Kidney (tissue), 13 donors: ENCODE measurements at regions not wholly inside any gene's neighbourhood (a gene's known extent, or its start where the extent isn't known, plus 50 kb on each side); places are given as distances from the start of the nearest gene placed in this dataset.

ENCODE experiments used
- DNase-seq, 5 donors: peaks; one replicate each; pipeline ENCODE4 v3.0.0-alpha.2; 2013 to 2020
- FAIRE-seq: peaks from 2 replicates; lab custom pipeline; 2012; peaks lifted over from hg19 to GRCh38; lab: Jason Lieb, UNC
- H3K27ac ChIP-seq, 2 donors: one replicate each; pipeline ENCODE4 v1.7.0; 2013; ENCODE audit warnings: low read depth in 2 of 2, low read length in 2 of 2, inconsistent platforms in 1 of 2
- H3K27me3 ChIP-seq: one replicate; pipeline ENCODE4 v1.7.1; 2013; ENCODE audit warnings: low read length, inconsistent platforms; ENCODE audit not compliant: control insufficient read depth, insufficient read depth
- H3K36me3 ChIP-seq, 3 donors: one replicate each; pipeline versions ENCODE4 v1.7.0 to v1.7.1; 2013; ENCODE audit warnings: low read length in 3 of 3, control low read depth in 1 of 3, inconsistent platforms in 1 of 3; ENCODE audit not compliant: insufficient read depth in 3 of 3, control insufficient read depth in 2 of 3
- H3K4me1 ChIP-seq, 3 donors: one replicate each; pipeline versions ENCODE4 v1.7.0 to v1.7.1; 2013; ENCODE audit warnings: low read length in 3 of 3, inconsistent platforms in 1 of 3, low read depth in 1 of 3; ENCODE audit not compliant: control insufficient read depth in 2 of 3, insufficient read depth in 2 of 3
- H3K4me3 ChIP-seq, 3 donors: one replicate each; pipeline versions ENCODE4 v1.7.0 to v1.8.1; 2013; ENCODE audit warnings: low read length in 3 of 3, control low read depth in 1 of 3, inconsistent platforms in 1 of 3
- H3K9ac ChIP-seq, 3 donors: one replicate each; pipeline versions ENCODE4 v1.7.0 to v1.7.1; 2013; ENCODE audit warnings: low read length in 3 of 3, control low read depth in 1 of 3, inconsistent platforms in 1 of 3
- H3K9me3 ChIP-seq, 3 donors: one replicate each; pipeline versions ENCODE4 v1.7.0 to v1.7.1; 2013; ENCODE audit warnings: low read length in 3 of 3, control low read depth in 1 of 3, inconsistent platforms in 1 of 3; ENCODE audit not compliant: control insufficient read depth in 2 of 3, insufficient read depth in 1 of 3
- CTCF ChIP-seq: IDR thresholded peaks from 3 replicates; pipeline ENCODE4 v1.5.1; 2012; ENCODE audit warnings: mild to moderate bottlenecking, moderate library complexity, borderline replicate concordance; ENCODE audit not compliant: insufficient read depth; ENCODE audit errors: extremely low read depth
- intact Hi-C: fragments of 100-400 bp; cut with DNase I; formaldehyde crosslinking; loops from one replicate; pipeline ENCODE4 v1.11.1; 2022
- donor health status: control.
- donor health status: control.
- donor health status: control.
- donor health status: control.
- donor health status: control.
- donor health status: DM: yes; HTN: yes; CAD: no.
- donor health status: Normal renal cell carcinoma (clear cell type).

DNA sequence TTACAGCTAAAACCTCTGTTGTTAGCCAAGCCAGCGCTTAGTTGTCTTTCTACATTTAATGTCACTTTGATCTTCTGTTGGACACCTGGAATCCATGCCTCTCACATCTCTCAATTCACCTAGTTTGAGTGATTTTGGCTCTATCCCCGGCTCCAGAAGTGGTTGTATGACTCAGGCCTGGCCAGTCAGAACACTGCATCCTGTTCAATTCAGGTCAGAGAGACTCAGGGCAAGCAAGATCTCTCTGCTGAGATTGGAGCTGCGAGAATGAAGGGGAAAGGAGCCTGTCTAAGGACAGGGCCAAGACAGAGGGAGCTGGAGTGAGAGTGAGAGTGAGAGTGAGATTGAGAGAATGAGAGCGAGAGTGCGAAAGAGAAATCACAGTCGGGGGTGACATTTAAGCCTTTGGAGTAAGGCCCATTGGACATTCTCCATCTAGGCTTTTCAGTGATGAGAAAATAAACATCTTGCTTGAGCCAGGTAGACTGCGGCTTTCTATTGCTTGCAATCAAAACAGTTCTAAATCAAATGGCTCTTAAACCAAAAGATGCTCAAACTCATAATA is 83.3 kb upstream of the DYNC1I1 start:
- Histone ChIP-seq H3K4me3 (no peak overlapping the region), H3K9me3 (no peaks in the 10 kb centered on the region), H3K27me3 (no peaks in the 10 kb centered on the region), H3K4me1 (no peaks in the 10 kb centered on the region), H3K9ac (no peak overlapping the region), H3K27ac (no peak overlapping the region), H3K36me3 (no peaks in the 10 kb centered on the region)
- intact Hi-C loops = loop anchor here (5.0 kb wide), 1 partner anchor 162 kb away; no protein-coding TSS in a partner anchor
- DNase-seq (no peak), FAIRE-seq (no peak)
- TF ChIP-seq CTCF = no peak

- DNase-seq (peak in 3 of 5 donors; percentile 41 to 74 (median 63)), FAIRE-seq (peak; percentile 11)
- no peaks in the 10 kb centered on the region for H3K36me3 ChIP-seq
- no peaks in the 10 kb centered on the region for H3K4me1 ChIP-seq
- H3K9ac ChIP-seq = no peak overlapping the region
- intact Hi-C loops = loop anchor here (5.0 kb wide), 1 partner anchor 161 kb away; no protein-coding TSS in a partner anchor
- peak; percentile 39 for TF ChIP-seq CTCF
- H3K27me3 ChIP-seq = no peaks in the 10 kb centered on the region
- no peaks in the 10 kb centered on the region for H3K9me3 ChIP-seq
- no peak overlapping the region for H3K4me3 ChIP-seq
- H3K27ac ChIP-seq = no peak overlapping the region
Measured at GRCh38 chr7:95687759-95688343, 84.5 kb upstream of the DYNC1I1 start.

GRCh38 chr7:95686109-95686508 is 86.2 kb upstream of the DYNC1I1 start:
- Histone ChIP-seq H3K9me3 (no peaks in the 10 kb centered on the region), H3K9ac (no peak overlapping the region), H3K4me3 (no peak overlapping the region), H3K4me1 (no peaks in the 10 kb centered on the region), H3K27me3 (no peaks in the 10 kb centered on the region), H3K36me3 (no peaks in the 10 kb centered on the region), H3K27ac (no peak overlapping the region)
- DNase-seq = peak in 4 of 5 donors; percentile 57 to 82 (median 76)
- TF ChIP-seq CTCF = peak; percentile 51
- intact Hi-C loops = loop anchor here (5.0 kb wide), 1 partner anchor 159 kb away; no protein-coding TSS in a partner anchor
- FAIRE-seq = no peak

GRCh38 chr7:95684505-95684904 is 87.8 kb upstream of the DYNC1I1 start:
- intact Hi-C loops = no loop called here
- no peak for TF ChIP-seq CTCF
- H3K4me3 ChIP-seq = no peak overlapping the region
- FAIRE-seq = no peak
- H3K9me3 ChIP-seq = no peaks in the 10 kb centered on the region
- H3K36me3 ChIP-seq = no peaks in the 10 kb centered on the region
- no peaks in the 10 kb centered on the region for H3K27me3 ChIP-seq
- no peak for DNase-seq
- H3K27ac ChIP-seq = no peak overlapping the region
- H3K4me1 ChIP-seq = no peaks in the 10 kb centered on the region
- H3K9ac ChIP-seq = no peak overlapping the region
